CD4-positive, alpha-beta T cell (primary cell): ENCODE measurements at regions not wholly inside any gene's neighbourhood (a gene's known extent, or its start where the extent isn't known, plus 50 kb on each side); places are given as distances from the start of the nearest gene placed in this dataset.

Experiments used
- ATAC-seq: fragments of 200-7000 bp; cut with Tn5 transposase; one replicate; pipeline ENCODE4 v1.10.0; 2022; ENCODE audit warnings: mild to moderate bottlenecking; ENCODE audit not compliant: poor library complexity
- CTCF ChIA-PET: fragments of 350-600 bp; sonication (Branson Sonifier 250); formaldehyde crosslinking; loops from one replicate; lab custom pipeline; 2021; ENCODE audit warnings: antibody characterized with exemption, inconsistent platforms; lab: Charles Lee
- POLR2A ChIA-PET: fragments of 350-600 bp; sonication (Branson Sonifier 250); formaldehyde crosslinking; loops from one replicate; lab custom pipeline; 2021; ENCODE audit warnings: antibody characterized with exemption, inconsistent platforms; lab: Charles Lee
- DNase-seq, 14 experiments: peaks; one replicate each; pipeline ENCODE4 v3.0.0-alpha.2; 2013 to 2020; ENCODE audit warnings: mixed read lengths in 2 of 14
- H3K27ac ChIP-seq, 2 donors: one replicate each; pipeline versions ENCODE4 v1.5.1 to v1.7.0; 2013; ENCODE audit warnings: low read length in 2 of 2, low read depth in 1 of 2, mild to moderate bottlenecking in 1 of 2
- H3K27me3 ChIP-seq, 2 experiments: 1 replicate in 1 of 2; 2 replicates in 1 of 2; pipeline versions ENCODE4 v1.6.1 to v1.7.0; 2013; ENCODE audit warnings: low read length in 2 of 2, control low read depth in 1 of 2, mild to moderate bottlenecking in 1 of 2, moderate library complexity in 1 of 2; ENCODE audit not compliant: insufficient read depth in 2 of 2, control insufficient read depth in 1 of 2
- H3K36me3 ChIP-seq: one replicate; pipeline ENCODE4 v1.6.1; 2013; ENCODE audit warnings: low read length, control low read depth; ENCODE audit not compliant: insufficient read depth
- H3K4me1 ChIP-seq: one replicate; pipeline ENCODE4 v1.6.1; 2013; ENCODE audit warnings: low read length, control low read depth; ENCODE audit not compliant: insufficient read depth
- H3K4me3 ChIP-seq: one replicate; pipeline ENCODE4 v1.5.1; 2013; ENCODE audit warnings: mild to moderate bottlenecking, low read length, moderate library complexity
- H3K9me3 ChIP-seq, 2 experiments: 1 replicate in 1 of 2; 2 replicates in 1 of 2; pipeline versions ENCODE4 v1.6.1 to v1.7.0; 2013; ENCODE audit warnings: low read length in 2 of 2, mild to moderate bottlenecking in 2 of 2, control low read depth in 1 of 2, moderate library complexity in 1 of 2; ENCODE audit not compliant: control insufficient read depth in 1 of 2, insufficient read depth in 1 of 2
- H3K27ac Mint-ChIP-seq: one replicate; pipeline ENCODE4 v1.8.0; 2020; ENCODE audit warnings: mixed read lengths
- H3K27me3 Mint-ChIP-seq: one replicate; pipeline ENCODE4 v1.8.0; 2021; ENCODE audit warnings: mixed read lengths
- H3K36me3 Mint-ChIP-seq: one replicate; pipeline ENCODE4 v1.8.0; 2021; ENCODE audit warnings: low read depth, mixed read lengths
- H3K4me1 Mint-ChIP-seq: one replicate; pipeline ENCODE4 v1.8.0; 2021; ENCODE audit warnings: low read depth, mixed read lengths
- H3K4me3 Mint-ChIP-seq: one replicate; pipeline ENCODE4 v1.8.0; 2020; ENCODE audit warnings: mild to moderate bottlenecking, mixed read lengths
- H3K9me3 Mint-ChIP-seq: one replicate; pipeline ENCODE4 v1.8.0; 2020; ENCODE audit warnings: mixed read lengths
- intact Hi-C, 2 experiments: fragments of 100-400 bp; cut with DNase I in 1 of 2; cut with micrococcal nuclease in 1 of 2; formaldehyde crosslinking; loops; one replicate each; pipeline versions ENCODE4 v1.15.1 to v1.9.0; 2023 to 2025; cut with DNase I, micrococcal nuclease
- TF ChIP-seq, protein P1 (sequence below): fragments of 200-600 bp; IDR thresholded peaks from one replicate; pipeline ENCODE4 v1.8.0; 2022; ENCODE audit warnings: antibody characterized with exemption, mild to moderate bottlenecking

GRCh38 chrX:118884552-118885138 is 61.0 kb downstream of the ZCCHC12 start:
- CTCF ChIA-PET = no interaction called here
- Mint-ChIP-seq H3K4me3 (no peak overlapping the region), H3K4me1 (no peaks in the 10 kb centered on the region), H3K27ac (no peak overlapping the region), H3K9me3 (no peaks in the 10 kb centered on the region), H3K36me3 (no peaks in the 10 kb centered on the region), H3K27me3 (peaks cover 18% of the 10 kb centered on the region)
- intact Hi-C loops = no loop called here
- TF ChIP-seq, protein P1, sequence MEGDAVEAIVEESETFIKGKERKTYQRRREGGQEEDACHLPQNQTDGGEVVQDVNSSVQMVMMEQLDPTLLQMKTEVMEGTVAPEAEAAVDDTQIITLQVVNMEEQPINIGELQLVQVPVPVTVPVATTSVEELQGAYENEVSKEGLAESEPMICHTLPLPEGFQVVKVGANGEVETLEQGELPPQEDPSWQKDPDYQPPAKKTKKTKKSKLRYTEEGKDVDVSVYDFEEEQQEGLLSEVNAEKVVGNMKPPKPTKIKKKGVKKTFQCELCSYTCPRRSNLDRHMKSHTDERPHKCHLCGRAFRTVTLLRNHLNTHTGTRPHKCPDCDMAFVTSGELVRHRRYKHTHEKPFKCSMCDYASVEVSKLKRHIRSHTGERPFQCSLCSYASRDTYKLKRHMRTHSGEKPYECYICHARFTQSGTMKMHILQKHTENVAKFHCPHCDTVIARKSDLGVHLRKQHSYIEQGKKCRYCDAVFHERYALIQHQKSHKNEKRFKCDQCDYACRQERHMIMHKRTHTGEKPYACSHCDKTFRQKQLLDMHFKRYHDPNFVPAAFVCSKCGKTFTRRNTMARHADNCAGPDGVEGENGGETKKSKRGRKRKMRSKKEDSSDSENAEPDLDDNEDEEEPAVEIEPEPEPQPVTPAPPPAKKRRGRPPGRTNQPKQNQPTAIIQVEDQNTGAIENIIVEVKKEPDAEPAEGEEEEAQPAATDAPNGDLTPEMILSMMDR = no peak
- H3K4me3 ChIP-seq = no peak overlapping the region
- no peak for DNase-seq
- no peaks in the 10 kb centered on the region for H3K27me3 ChIP-seq
- no peaks in the 10 kb centered on the region for H3K36me3 ChIP-seq
- POLR2A ChIA-PET = no interaction called here
- no peak overlapping the region for H3K27ac ChIP-seq
- no peaks in the 10 kb centered on the region for H3K9me3 ChIP-seq
- ATAC-seq = no peak
- H3K4me1 ChIP-seq = no peaks in the 10 kb centered on the region

DNA sequence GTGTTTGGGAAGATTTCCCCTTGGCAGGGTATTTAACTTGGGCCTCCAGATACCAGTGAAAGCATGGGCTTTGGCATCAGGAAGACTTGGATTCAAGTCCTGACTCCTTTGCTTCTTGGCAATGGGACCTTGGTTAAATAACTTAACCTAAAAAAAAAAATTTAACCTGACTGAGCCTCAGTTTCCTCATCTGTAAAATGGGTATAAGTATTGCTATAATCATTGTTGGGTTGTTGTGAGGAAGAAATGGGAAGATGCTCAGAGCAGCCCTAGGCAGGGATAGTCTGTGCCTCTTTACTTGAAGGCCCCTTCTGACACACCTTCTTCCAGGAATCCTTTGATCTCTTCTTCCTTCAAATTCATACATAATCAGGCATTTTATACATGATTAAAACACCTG is 70.3 kb downstream of the ZCCHC12 start:
- TF ChIP-seq, protein P1 = no peak

DNA sequence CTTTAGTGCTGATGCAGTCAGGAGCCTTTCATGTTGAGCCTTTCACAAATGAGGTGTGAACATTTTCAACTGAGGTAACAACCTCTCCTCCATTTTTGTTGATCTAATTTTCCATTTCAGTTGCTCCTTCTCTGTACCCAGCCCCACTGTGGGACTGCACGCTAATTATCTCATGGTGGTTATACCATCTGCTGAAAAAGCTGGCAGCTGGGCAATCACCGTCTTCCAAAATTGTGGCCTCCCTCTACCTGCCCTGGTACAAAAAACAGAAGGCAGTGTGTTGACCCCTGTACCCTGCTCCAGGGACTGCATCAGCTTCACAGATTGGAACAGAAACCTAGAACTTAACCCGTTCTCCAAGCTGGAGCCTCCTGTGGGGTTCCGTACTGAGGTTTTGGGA is 72.4 kb upstream of the LONRF3 start:
- TF ChIP-seq, protein P1 = no peak
- ChIA-PET POLR2A (no interaction called here), CTCF (no interaction called here)
- H3K36me3 ChIP-seq = no peaks in the 10 kb centered on the region
- DNase-seq (no peak), ATAC-seq (no peak)
- H3K4me3 ChIP-seq = no peak overlapping the region
- H3K9me3 Mint-ChIP-seq = no peaks in the 10 kb centered on the region
- no peaks in the 10 kb centered on the region for H3K27me3 Mint-ChIP-seq
- no peak overlapping the region for H3K27ac Mint-ChIP-seq
- H3K9me3 ChIP-seq = no peaks in the 10 kb centered on the region
- intact Hi-C loops = no loop called here
- H3K4me1 Mint-ChIP-seq = no peaks in the 10 kb centered on the region
- H3K36me3 Mint-ChIP-seq = no peaks in the 10 kb centered on the region
- no peak overlapping the region for H3K4me3 Mint-ChIP-seq
- H3K4me1 ChIP-seq = no peaks in the 10 kb centered on the region
- no peaks in the 10 kb centered on the region for H3K27me3 ChIP-seq
- no peak overlapping the region for H3K27ac ChIP-seq

More for the DNA sequence above, 70.3 kb downstream of the ZCCHC12 start:
- Mint-ChIP-seq H3K36me3 (no peaks in the 10 kb centered on the region), H3K4me1 (no peaks in the 10 kb centered on the region), H3K9me3 (peaks cover 3% of the 10 kb centered on the region), H3K4me3 (no peak overlapping the region), H3K27ac (no peak overlapping the region), H3K27me3 (no peaks in the 10 kb centered on the region)
- Histone ChIP-seq H3K9me3 (peaks cover 0 to 4% of the 10 kb centered on the region in 2 experiments), H3K36me3 (no peaks in the 10 kb centered on the region), H3K4me3 (no peak overlapping the region), H3K27ac (no peak overlapping the region), H3K4me1 (no peaks in the 10 kb centered on the region), H3K27me3 (no peaks in the 10 kb centered on the region)
- intact Hi-C loops = no loop called here
- no peak for DNase-seq
- CTCF ChIA-PET = no interaction called here
- POLR2A ChIA-PET = no interaction called here
- no peak for ATAC-seq
